Osteocyte (in vitro differentiated cells): ENCODE measurements at regions not wholly inside any gene's neighbourhood (a gene's known extent, or its start where the extent isn't known, plus 50 kb on each side); places are given as distances from the start of the nearest gene placed in this dataset.

Experiments
- DNase-seq: peaks from one replicate; pipeline ENCODE4 v3.0.0; 2021; ENCODE audit warnings: mixed read lengths; ENCODE audit not compliant: unreplicated experiment; ENCODE audit errors: extremely low spot score
- H3K27ac Mint-ChIP-seq: one replicate; pipeline ENCODE4 v1.8.0; 2021; ENCODE audit warnings: mild to moderate bottlenecking, mixed read lengths; ENCODE audit not compliant: unreplicated experiment
- H3K27me3 Mint-ChIP-seq: one replicate; pipeline ENCODE4 v1.8.0; 2021; ENCODE audit warnings: mixed read lengths; ENCODE audit not compliant: unreplicated experiment
- H3K36me3 Mint-ChIP-seq: one replicate; pipeline ENCODE4 v1.8.0; 2021; ENCODE audit warnings: mixed read lengths; ENCODE audit not compliant: unreplicated experiment
- H3K4me1 Mint-ChIP-seq: one replicate; pipeline ENCODE4 v1.8.0; 2021; ENCODE audit warnings: mixed read lengths; ENCODE audit not compliant: unreplicated experiment
- H3K4me3 Mint-ChIP-seq: one replicate; pipeline ENCODE4 v1.8.0; 2021; ENCODE audit warnings: mild to moderate bottlenecking, moderate library complexity, mixed read lengths; ENCODE audit not compliant: unreplicated experiment
- H3K9me3 Mint-ChIP-seq: one replicate; pipeline ENCODE4 v1.8.0; 2021; ENCODE audit warnings: mixed read lengths; ENCODE audit not compliant: unreplicated experiment
- TF ChIP-seq, protein P1 (sequence below): fragments of 200-600 bp; sonication (generic); IDR thresholded peaks from 2 replicates; pipeline ENCODE4 v1.5.0; 2021; ENCODE audit warnings: antibody characterized with exemption, mild to moderate bottlenecking, moderate library complexity

DNA sequence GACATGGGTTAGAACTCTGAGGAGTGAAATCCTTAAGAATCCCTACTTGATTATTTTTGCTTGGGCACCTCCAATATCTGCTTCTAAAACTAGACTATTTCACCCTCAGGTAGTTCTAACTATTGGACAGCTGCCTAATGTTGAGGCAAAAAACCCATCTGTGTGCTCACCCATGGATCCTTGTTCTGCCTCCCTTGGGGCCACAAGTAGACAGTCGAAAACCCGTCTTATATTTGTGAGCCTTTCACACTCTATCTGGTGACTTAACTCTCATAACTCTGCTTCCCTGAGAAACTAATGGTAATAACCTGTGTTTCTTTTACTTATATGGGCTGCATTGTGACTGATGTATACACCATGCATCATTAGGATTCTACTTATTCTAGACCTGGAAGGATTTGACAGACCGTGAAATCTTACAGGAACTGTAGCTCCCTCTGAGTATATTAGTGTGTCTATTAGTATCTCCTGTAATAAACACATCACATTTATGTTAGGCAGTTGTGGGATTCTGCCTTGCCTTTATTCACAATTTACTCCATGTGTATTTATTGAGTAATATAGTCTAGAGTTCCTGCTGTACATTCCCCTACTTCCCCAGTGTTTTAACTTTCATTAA, 94.6 kb upstream of the SGCD start:
- Mint-ChIP-seq H3K9me3 (peaks cover 10% of the 10 kb centered on the region), H3K27ac (no peak overlapping the region), H3K4me1 (no peaks in the 10 kb centered on the region), H3K4me3 (no peak overlapping the region), H3K36me3 (no peaks in the 10 kb centered on the region), H3K27me3 (no peaks in the 10 kb centered on the region)
- DNase-seq, result no peak
- TF ChIP-seq, protein P1, sequence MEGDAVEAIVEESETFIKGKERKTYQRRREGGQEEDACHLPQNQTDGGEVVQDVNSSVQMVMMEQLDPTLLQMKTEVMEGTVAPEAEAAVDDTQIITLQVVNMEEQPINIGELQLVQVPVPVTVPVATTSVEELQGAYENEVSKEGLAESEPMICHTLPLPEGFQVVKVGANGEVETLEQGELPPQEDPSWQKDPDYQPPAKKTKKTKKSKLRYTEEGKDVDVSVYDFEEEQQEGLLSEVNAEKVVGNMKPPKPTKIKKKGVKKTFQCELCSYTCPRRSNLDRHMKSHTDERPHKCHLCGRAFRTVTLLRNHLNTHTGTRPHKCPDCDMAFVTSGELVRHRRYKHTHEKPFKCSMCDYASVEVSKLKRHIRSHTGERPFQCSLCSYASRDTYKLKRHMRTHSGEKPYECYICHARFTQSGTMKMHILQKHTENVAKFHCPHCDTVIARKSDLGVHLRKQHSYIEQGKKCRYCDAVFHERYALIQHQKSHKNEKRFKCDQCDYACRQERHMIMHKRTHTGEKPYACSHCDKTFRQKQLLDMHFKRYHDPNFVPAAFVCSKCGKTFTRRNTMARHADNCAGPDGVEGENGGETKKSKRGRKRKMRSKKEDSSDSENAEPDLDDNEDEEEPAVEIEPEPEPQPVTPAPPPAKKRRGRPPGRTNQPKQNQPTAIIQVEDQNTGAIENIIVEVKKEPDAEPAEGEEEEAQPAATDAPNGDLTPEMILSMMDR, result no peak

DNA sequence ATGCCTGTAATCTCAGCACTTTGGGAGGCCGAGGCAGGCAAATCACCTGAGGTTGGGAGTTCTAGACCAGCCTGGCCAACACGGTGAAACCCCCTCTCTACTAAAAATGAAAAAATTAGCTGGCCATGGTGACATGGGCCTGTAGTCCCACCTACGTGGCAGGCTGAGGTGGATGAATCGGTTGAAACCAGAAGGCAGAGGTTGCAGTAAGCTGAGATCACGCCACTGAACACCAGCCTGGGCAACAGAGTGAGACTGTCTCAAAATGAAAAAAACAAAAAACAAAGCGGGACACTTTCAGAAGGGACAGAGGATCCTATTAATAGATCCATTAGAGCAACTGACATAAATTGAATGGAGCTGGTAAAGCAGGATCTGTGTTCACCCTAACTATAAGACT, 89.6 kb upstream of the SGCD start:
- Mint-ChIP-seq H3K27ac (no peak overlapping the region), H3K27me3 (no peaks in the 10 kb centered on the region), H3K4me1 (no peaks in the 10 kb centered on the region), H3K9me3 (no peaks in the 10 kb centered on the region), H3K36me3 (no peaks in the 10 kb centered on the region), H3K4me3 (no peak overlapping the region)
- DNase-seq, result no peak
- TF ChIP-seq, protein P1, result no peak

DNA sequence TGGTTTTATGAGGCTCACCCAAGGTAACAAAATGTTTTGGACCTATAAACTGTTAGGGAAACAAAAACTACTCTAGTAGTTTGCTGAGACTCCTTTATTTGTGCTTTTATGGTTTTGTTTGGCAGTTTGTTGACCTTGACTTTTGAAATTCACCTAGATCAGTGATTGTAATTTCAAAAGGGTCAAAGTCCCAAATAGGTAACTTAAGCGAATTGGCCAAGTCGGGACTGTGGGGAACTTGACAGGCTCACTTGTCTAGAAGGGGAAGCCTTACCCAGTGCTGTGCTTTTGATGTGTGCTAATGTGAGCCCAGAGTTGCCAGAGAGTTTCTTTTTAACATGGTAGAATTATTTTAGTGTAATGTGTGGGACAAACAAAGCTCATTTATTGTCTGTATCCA, 87.2 kb upstream of the SGCD start:
- no peak overlapping the region for H3K4me3 Mint-ChIP-seq
- no peaks in the 10 kb centered on the region for H3K9me3 Mint-ChIP-seq
- no peak overlapping the region for H3K27ac Mint-ChIP-seq
- H3K27me3 Mint-ChIP-seq, result peaks cover 2% of the 10 kb centered on the region
- no peaks in the 10 kb centered on the region for H3K4me1 Mint-ChIP-seq
- no peak for DNase-seq
- H3K36me3 Mint-ChIP-seq, result no peaks in the 10 kb centered on the region
- TF ChIP-seq, protein P1, result no peak

DNA sequence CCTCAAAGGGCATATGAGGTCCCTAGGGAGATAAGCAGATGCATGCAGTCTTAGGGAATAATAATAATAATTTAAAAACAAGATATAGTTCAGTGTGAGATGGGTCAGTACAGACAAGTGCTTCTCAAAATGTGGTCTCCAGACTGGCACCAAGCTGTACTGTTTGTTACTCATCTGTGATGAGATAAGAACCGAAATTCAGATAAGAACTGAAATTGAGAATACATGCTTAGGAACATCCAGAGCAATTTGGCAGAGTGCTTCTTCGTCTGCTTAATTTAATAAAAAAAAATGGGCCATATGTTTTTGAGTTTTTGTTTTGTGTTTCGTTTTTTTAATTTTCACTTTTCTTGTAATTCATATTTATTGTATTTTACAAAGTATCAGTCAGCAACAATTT, 86.5 kb upstream of the SGCD start:
- no peaks in the 10 kb centered on the region for H3K4me1 Mint-ChIP-seq
- no peaks in the 10 kb centered on the region for H3K36me3 Mint-ChIP-seq
- H3K27me3 Mint-ChIP-seq, result peaks cover 2% of the 10 kb centered on the region
- peaks cover 1% of the 10 kb centered on the region for H3K9me3 Mint-ChIP-seq
- TF ChIP-seq, protein P1, result no peak
- no peak overlapping the region for H3K27ac Mint-ChIP-seq
- no peak overlapping the region for H3K4me3 Mint-ChIP-seq
- DNase-seq, result no peak

DNA sequence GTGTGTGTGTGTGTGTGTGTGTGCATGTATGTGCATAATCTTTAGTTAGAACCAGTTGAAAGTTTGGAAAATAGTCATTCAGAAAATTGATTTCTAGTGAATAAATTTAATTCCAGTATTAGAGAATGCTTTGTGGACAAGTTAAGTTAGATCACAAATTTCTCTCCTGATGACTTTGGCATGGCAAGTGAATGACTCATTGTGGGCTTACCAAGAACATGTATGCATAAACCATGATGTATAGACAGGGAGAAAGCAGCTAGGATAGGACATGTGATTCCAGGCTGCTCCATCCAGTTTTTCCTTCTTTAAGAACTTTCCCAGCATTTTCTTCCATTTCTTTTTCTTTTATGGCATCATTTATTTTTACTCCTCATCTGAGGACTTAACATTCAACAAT, 85.7 kb upstream of the SGCD start:
- peaks cover 3% of the 10 kb centered on the region for H3K9me3 Mint-ChIP-seq
- TF ChIP-seq, protein P1, result no peak
- H3K4me3 Mint-ChIP-seq, result no peak overlapping the region
- peaks cover 2% of the 10 kb centered on the region for H3K27me3 Mint-ChIP-seq
- DNase-seq, result no peak
- no peaks in the 10 kb centered on the region for H3K4me1 Mint-ChIP-seq
- no peak overlapping the region for H3K27ac Mint-ChIP-seq
- H3K36me3 Mint-ChIP-seq, result no peaks in the 10 kb centered on the region
